Right lobe of liver (tissue), 4 donors: ENCODE measurements at regions not wholly inside any gene's neighbourhood (a gene's known extent, or its start where the extent isn't known, plus 50 kb on each side); places are given as distances from the start of the nearest gene placed in this dataset.

Experiments used
- POLR2A ChIP-seq: fragments of 450-650 bp; IDR thresholded peaks from one replicate; pipeline ENCODE4 v1.6.1; 2017; ENCODE audit warnings: antibody characterized with exemption, mild to moderate bottlenecking
- TF ChIP-seq, protein P1 (sequence below), 4 donors: fragments of 200-600 bp in 3 of 4; fragments of 450-650 bp in 1 of 4; IDR thresholded peaks; one replicate each; pipeline versions ENCODE4 v1.5.1 to v1.8.0; 2016 to 2022; ENCODE audit warnings: antibody characterized with exemption in 4 of 4, mild to moderate bottlenecking in 2 of 4
- donor health status: DM: no; HTN: no; CAD: no.
- donor health status: DM: no; HTN: no; CAD: no.
- donor health status: DM: no; HTN: yes; CAD: no.

- TF ChIP-seq, protein P1, sequence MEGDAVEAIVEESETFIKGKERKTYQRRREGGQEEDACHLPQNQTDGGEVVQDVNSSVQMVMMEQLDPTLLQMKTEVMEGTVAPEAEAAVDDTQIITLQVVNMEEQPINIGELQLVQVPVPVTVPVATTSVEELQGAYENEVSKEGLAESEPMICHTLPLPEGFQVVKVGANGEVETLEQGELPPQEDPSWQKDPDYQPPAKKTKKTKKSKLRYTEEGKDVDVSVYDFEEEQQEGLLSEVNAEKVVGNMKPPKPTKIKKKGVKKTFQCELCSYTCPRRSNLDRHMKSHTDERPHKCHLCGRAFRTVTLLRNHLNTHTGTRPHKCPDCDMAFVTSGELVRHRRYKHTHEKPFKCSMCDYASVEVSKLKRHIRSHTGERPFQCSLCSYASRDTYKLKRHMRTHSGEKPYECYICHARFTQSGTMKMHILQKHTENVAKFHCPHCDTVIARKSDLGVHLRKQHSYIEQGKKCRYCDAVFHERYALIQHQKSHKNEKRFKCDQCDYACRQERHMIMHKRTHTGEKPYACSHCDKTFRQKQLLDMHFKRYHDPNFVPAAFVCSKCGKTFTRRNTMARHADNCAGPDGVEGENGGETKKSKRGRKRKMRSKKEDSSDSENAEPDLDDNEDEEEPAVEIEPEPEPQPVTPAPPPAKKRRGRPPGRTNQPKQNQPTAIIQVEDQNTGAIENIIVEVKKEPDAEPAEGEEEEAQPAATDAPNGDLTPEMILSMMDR (IDR thresholded peaks at IDR 0.05) = no peak
- TF ChIP-seq POLR2A = no peak
These were observed 133.1 kb upstream of the PPP2R2D start for GRCh38 chr10:131767716-131768115.
